ENCODE measurements at regions not wholly inside any gene's neighbourhood (a gene's known extent, or its start where the extent isn't known, plus 50 kb on each side); places are given as distances from the start of the nearest gene placed in this dataset.
A peak's percentile ranks its signal among the peaks of the same experiment; 100 is the strongest.
"Not testable (repeated sequence)": the region's sequence is repeated elsewhere in the genome, so short reads cannot be mapped to it uniquely, and the experiment has no call there.

- ATAC-seq (peak; percentile 95 to 100), DNase-seq (ENCODE audit: low read depth in 1 of 2, low spot score in 1 of 2) (peak in 1 of 2 experiments; percentile 74)
- H3K9me3 ChIP-seq, result peaks cover 12% of the 10 kb centered on the region
- 3% methylated on average over 2 of the region's 2 CpGs for WGBS (ENCODE audit: missing lambda C conversion rate)
- CTCF ChIA-PET, H3K4me3 ChIP-seq, POLR2A ChIA-PET, H3K4me1 ChIP-seq, FAIRE-seq: not testable (repeated sequence)
- H3K27ac ChIP-seq, result peak overlapping the region in 1 of 2 experiments; percentile 52; a peak in 2 of 6 replicates
- TF ChIP-seq MAFK (IDR thresholded peaks at IDR 0.05; ENCODE audit: partially characterized antibody) (peak; percentile 84), NFE2L2 (conservative IDR thresholded peaks at IDR 0.05; ENCODE audit: low read length) (0 out of 2 replicates have a peak, but pooled peaks have one; percentile 21), EP300 (IDR thresholded peaks at IDR 0.05) (peak in 1 of 2 experiments; percentile 30; a peak in 1 of 5 replicates)
- H3K4me2 ChIP-seq, result 0 out of 3 replicates have a peak overlapping the region, but pooled peaks have one; percentile 17
Observed at GRCh38 chr20:29120575-29120974, 2136.9 kb upstream of the DEFB115 start.

- FAIRE-seq; H3K4me2 ChIP-seq; CTCF ChIA-PET; POLR2A ChIA-PET; DNase-seq (ENCODE audit: low read depth in 1 of 2, low spot score in 1 of 2); H3K4me3 ChIP-seq; ATAC-seq; H3K27ac ChIP-seq; H3K4me1 ChIP-seq: not testable (repeated sequence)
- WGBS (ENCODE audit: missing lambda C conversion rate), result 30% methylated on average over 3 of the region's 3 CpGs
- H3K9me3 ChIP-seq, result peaks cover 12% of the 10 kb centered on the region
Observed at GRCh38 chr20:29122784-29123183, 2134.7 kb upstream of the DEFB115 start.

- Histone ChIP-seq H3K4me2 (no peak overlapping the region), H3K4me3 (no peak overlapping the region), H3K4me1 (no peaks in the 10 kb centered on the region), H3K9me3 (peaks cover 6% of the 10 kb centered on the region; the same call in 2 of the 3 replicates), H3K27ac (no peak overlapping the region)
- no peak for ATAC-seq
- no peak for TF ChIP-seq HOXA7 (CRISPR knock-in tag; IDR thresholded peaks at IDR 0.05)
- no peak for TF ChIP-seq HEYL (CRISPR knock-in tag; IDR thresholded peaks at IDR 0.05)
- no peak for TF ChIP-seq REST (IDR thresholded peaks at IDR 0.05)
- TF ChIP-seq HOXB13 (CRISPR knock-in tag; IDR thresholded peaks at IDR 0.05; ENCODE audit: low read depth), result no peak
- TF ChIP-seq CBX2 (IDR thresholded peaks at IDR 0.05; ENCODE audit: borderline replicate concordance, low read depth), result no peak
- no peak for TF ChIP-seq HMGXB4 (CRISPR knock-in tag; IDR thresholded peaks at IDR 0.05; ENCODE audit: borderline replicate concordance)
- TF ChIP-seq POLR2A (IDR thresholded peaks at IDR 0.05; ENCODE audit: low read length), result no peak
- no peak for TF ChIP-seq MYC (IDR thresholded peaks at IDR 0.05; ENCODE audit: borderline replicate concordance, low read length)
- TF ChIP-seq PBX3 (IDR thresholded peaks at IDR 0.05), result no peak
- no peak for TF ChIP-seq USF2 (IDR thresholded peaks at IDR 0.05)
- TF ChIP-seq MAFK (IDR thresholded peaks at IDR 0.05; ENCODE audit: partially characterized antibody), result no peak
- no peak for TF ChIP-seq CTCF (IDR thresholded peaks at IDR 0.05)
- TF ChIP-seq ZFP36 (IDR thresholded peaks at IDR 0.05; ENCODE audit: borderline replicate concordance, partially characterized antibody), result no peak
- no peak for TF ChIP-seq FOSL2 (IDR thresholded peaks at IDR 0.05)
- no peak for TF ChIP-seq FOSL2 (CRISPR knock-in tag; IDR thresholded peaks at IDR 0.05)
- TF ChIP-seq NFE2L2 (conservative IDR thresholded peaks at IDR 0.05; ENCODE audit: low read length), result no peak
- TF ChIP-seq POLR2AphosphoS2 (conservative IDR thresholded peaks at IDR 0.05; ENCODE audit: low read length), result no peak
- TF ChIP-seq MAX (IDR thresholded peaks at IDR 0.05), result no peak
- TF ChIP-seq BHLHE40 (IDR thresholded peaks at IDR 0.05; ENCODE audit: low read depth, low read length), result no peak
- TF ChIP-seq NPAS2 (CRISPR knock-in tag; IDR thresholded peaks at IDR 0.05; ENCODE audit: borderline replicate concordance), result no peak
- TF ChIP-seq RFX5 (IDR thresholded peaks at IDR 0.05), result no peak
- no peak for FAIRE-seq
- DNase-seq (ENCODE audit: low read depth in 1 of 2, low spot score in 1 of 2), result no peak
- WGBS (ENCODE audit: missing lambda C conversion rate), result 61% methylated on average over 1 of the region's 1 CpG
- CTCF ChIA-PET, result no interaction called here
- POLR2A ChIA-PET, result interaction anchor here (1.0 kb wide), 1 partner anchor 331 kb away, joined by 5 read pairs; no protein-coding TSS in a partner anchor
Observed at GRCh38 chr20:29123861-29124260, 2133.6 kb upstream of the DEFB115 start.
